Left lobe of liver (tissue), 2 donors: ENCODE measurements at regions not wholly inside any gene's neighbourhood (a gene's known extent, or its start where the extent isn't known, plus 50 kb on each side); places are given as distances from the start of the nearest gene placed in this dataset.
A peak's percentile ranks its signal among the peaks of the same experiment; 100 is the strongest.

ENCODE experiments used
- ATAC-seq: fragments of 200-7000 bp; cut with Tn5 transposase; one replicate; pipeline ENCODE4 v1.9.1; 2020; ENCODE audit warnings: mild to moderate bottlenecking, moderate library complexity
- DNase-seq: peaks from one replicate; pipeline ENCODE4 v3.0.0-alpha.2; 2020; ENCODE audit warnings: low spot score
- donor health status: DM: no; HTN: no; CAD: no; lungs with moderate emphysema.
- donor health status: DM: no; HTN: yes; CAD: no.

DNA sequence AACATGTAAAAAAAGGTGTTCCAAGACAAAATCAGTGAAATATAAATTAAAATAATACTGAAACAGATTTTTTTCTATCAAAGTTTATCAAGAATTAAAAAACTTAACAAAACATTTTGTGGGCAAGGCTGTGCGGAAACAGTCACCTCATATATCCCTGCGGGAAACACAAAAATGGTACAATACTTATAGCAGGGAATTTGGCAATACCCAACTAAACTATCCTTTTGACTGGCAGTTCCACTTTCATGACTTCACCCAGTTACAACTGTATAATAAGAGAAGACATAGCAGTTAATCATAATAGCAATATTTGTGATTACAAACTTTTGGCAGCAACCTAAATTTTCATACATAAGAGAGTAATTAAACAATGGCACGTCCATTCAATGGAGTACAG lies 121.5 kb upstream of the EGLN3 start:
- DNase-seq (no peak), ATAC-seq (no peak)

DNA sequence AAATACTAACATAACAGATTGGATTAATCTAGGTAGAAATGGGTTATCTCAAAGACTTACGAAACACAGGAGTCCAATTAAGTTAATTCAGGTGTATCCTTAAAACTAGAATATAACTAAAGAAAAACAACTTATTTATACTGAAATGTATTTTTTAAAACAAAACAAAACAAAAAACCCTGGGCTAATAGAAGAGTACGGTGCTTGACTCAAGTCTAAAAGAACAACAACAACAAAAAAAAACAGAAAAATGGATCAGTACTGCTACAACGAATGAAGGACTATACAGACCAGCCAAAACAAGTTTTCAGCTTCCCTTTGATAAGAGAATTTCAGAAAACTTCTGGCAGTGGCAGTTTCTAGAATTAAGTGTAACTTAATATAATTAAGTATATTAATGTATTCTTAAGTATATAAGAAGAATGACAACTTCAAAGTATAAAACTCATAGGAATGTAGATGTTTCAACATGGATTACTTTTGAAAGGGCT lies 120.1 kb upstream of the EGLN3 start:
- no peak for ATAC-seq
- no peak for DNase-seq

DNA sequence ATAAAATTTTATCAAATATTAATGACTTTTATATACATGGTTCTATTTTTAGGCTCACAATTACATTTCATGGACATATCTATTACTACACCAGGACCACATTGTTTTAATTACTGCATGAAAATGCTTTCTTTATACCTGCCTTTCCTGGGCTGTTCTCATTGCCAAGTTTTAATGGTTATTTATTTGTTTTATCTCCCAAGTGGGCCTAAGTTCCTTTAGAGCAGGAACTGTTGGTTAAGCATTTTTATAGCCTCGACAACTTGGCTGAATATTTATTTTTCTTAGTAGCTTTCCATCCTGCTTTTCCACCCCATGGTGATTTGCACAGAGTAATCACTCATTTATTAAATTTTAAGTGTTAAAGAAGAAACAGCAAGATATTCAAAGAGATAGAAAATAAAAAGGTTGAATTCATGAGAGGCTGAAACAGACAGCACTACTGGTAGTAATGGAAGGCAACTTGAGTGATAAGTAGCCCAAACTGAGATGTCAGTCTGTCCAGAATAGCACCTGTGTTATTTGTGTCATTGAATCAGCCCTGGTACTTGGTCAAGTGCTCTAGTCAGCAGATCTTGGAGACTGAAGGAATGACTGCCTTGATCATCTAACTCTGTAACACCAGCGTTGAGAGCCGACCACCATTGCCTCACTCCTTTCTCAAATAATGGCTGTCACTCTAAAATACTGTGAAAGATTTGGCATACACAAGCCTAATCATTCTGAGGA lies 119.1 kb upstream of the EGLN3 start:
- ATAC-seq = no peak
- no peak for DNase-seq

DNA sequence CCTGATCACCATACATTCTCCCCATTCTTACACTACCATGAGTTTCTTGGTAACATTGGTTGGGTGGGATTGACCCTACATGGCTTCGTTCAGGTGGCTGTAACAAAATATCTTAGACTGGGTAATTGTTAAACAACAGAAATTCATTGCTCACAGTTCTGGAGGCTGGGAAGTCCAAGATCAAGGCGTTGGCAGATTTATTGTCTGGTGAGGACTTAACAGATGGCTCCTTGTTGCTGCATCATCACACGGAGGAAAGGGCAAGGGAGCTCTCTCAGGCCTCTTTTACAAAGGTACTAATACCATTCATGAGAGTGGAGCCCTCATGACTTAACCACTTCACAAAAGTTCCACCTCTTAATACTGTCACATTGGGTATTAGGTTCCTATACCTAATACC lies 116.7 kb upstream of the EGLN3 start:
- DNase-seq (no peak), ATAC-seq (no peak)

DNA sequence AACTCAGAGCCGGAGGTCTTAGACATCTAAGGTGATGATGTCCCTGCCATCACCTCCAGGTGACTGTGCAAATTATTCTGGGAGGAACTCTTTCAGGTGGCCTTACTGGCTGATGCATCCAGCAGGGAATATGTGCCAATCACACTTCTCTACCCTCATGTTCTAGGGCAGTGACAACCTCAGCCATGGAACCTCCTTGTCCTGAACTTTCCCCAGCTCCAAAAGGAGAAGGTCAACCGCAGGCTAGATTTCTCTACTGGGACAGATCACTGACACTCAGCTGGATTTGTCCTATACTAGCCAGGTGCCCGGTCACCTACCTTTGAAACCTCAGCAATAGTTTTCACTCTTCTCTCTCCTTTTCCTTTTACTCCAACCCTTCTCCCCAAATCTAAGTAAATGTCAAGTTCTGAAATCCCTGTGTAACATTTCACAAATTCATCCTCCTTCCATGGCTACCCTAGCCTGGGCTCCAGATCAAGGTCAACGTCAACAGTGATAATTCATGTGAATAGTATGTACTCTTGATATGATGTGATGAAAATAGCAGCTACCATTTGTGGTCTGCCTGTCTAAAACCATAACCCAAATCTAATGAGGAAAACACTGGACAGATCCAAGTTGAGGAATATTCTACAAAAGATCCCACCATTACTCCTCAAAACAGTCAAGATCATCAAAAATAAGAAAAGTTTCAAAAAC lies 115.0 kb upstream of the EGLN3 start:
- DNase-seq (no peak), ATAC-seq (no peak)

DNA sequence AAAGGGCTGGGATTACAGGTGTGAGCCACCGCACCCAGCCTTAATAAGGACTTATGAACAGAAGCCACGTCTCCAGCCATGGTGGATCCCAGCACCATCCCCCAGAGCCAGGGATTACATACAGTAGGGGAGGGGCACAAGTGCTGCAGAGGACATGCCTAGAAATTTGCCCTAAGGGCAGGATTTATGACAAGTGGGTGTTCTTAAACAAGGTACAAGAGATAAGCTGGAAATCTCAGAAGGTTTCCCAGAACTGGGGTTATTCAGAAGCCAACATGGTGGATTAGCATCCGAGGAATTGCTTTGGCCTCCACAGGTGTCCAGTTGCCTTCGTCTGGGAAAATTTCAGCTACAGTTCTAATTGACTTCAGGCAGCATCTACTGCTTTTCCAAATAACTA lies 114.4 kb upstream of the EGLN3 start:
- ATAC-seq = no peak
- DNase-seq = no peak

DNA sequence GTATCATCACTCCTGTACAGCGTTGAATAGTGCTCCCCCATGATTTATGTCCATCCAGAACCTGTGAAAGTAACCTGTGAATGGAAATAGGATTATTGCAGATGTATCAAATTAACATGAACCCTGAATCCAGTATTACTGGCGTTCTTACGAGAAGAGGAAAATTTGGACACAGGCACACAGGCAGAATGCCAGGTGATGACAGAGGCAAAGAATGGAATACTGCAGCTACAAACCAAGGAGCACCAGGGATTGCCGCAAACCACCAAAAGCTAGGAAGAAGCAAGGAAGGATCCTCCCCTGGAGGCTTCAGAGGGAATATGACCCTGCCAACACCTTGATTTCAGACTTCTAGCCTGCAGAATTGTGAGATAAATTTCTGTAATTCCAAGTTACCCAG lies 113.5 kb upstream of the EGLN3 start:
- ATAC-seq = no peak
- no peak for DNase-seq

DNA sequence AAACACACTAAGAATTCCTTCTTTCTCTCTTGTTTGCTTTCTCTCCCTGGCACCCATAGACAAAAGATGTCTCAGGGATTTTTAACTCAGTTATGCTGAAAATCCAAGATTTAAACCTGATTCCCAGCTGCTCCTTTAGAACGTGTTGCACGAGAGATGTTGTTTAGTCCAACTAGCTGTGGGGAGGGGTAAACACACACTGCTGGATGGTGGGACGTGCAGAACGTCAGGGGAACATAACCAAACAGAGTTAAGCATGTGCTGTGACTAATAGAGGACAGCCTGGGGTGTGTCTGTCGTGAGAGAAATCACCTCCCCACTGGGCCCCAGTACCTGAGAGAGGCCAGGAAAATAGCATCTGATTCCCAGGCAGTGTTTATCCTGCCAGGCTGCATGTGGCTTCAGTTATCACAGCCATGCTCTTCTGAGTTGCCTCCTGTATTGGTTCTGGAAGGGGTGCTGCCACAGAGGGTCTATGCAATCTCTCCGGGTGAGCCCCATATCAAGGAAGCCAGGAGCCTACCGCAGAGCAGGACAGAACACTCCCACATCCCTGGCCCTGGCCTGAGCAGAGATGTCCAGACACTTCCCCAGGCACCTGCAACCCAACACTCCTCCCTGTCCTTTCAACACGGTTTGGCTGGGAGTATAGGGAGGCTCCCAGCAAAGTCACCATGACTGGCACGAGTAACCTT lies 112.7 kb upstream of the EGLN3 start:
- ATAC-seq (no peak), DNase-seq (no peak)

DNA sequence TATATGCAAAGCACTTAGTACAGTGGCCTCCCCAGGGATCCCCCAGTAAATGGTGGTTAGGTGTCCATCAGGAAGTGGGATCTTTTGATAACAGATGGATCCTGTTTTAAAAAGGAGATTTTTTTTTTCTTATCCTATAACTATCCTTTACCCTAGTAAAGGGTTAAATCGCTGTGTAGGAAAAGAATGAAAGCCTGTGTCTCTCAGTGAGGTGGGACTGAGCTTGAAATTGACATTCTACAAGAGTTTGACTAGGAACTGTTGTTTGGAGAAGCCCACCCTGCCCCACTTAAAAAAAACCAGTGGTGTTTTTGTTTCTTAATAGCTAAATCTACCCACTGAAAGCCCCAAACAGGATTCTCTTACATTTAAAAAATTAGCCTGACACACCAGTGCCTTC lies 112.2 kb upstream of the EGLN3 start:
- ATAC-seq = no peak
- no peak for DNase-seq

DNA sequence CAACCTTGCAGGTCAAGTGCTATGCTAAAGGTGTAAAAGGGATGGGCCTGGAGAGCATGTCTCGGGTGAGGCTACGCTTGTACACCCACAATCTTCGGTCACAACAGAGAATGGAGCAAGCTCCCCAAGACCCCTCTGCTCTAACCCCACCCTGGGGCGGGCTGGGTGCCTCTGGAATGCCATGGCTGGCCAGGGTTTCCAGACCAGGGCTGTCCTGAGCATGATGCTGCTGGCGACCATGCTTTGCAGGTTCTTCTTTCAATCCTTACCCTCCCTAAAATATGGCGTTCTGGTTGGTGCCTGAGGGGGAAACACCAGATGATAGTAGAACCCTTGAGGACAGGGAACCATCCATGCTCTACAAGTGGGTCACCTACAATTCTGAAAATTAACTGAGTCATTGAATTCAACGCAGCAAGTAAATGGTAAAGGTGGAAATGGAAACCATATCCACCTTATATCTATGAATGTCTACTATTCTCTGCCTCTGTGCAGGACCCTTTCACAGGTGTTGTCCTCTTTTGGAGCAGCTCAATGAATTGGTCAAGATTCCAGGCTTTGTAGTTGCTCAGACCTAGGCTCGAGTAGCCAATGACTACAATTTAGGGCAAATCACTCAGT lies 111.6 kb upstream of the EGLN3 start:
- ATAC-seq = no peak

DNA sequence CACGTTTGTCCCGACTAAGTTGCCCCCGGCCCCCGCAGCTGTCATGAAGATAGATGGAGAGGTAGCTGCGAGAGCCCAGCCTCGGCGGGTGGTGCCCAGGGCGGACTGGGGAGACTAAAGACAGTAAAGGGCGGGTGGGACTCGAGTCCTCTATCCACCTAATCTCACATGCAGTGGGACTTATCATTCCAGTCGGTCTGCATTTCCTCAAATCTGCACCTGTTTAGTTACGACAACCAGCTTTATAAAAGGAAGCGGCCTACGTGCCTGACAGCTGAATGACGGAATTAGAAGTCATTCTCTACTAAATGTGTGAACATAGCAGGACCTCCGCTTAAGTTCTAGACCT lies 109.8 kb upstream of the EGLN3 start:
- no peak for ATAC-seq

More for the DNA sequence above, 111.6 kb upstream of the EGLN3 start:
- no peak for DNase-seq

DNA sequence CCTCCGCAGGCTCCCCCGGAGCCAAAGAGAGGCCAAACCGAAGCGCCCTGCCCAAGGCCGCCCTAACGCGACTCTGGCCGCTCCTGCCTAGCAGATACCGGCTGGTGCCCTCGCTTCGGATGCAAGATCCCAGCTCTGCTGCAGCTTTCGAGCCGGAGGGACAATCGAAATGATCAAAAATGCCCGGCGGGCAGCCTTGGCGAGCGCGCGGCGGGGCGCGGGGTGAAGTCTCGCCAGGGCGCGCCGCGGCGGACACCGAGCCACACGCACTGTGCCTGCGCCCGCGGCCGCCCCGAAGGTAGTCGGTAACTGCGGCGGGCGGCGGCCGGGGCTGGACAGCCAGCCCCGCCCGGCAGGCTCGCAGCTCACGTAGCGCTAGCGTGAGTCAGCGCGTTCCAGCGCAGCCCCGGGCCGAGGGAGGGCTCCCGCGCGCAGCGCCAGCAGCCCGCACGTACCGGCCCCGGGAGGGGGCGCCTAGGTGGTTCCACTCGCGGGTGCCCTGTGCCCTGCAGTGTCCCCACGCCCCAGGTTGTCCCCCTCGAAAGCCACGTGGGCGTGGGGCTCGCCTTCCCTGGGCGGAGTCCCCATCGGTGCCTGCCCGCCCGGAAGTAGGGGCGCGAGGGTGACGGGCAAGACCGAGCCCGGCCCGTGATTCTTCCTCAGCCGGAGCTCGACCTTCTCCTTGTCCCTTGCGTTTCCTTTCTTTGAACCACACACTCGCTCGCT lies 109.2 kb upstream of the EGLN3 start:
- peak; percentile 95 for ATAC-seq
- peak; percentile 60 for DNase-seq

More for the DNA sequence above, 109.8 kb upstream of the EGLN3 start:
- no peak for DNase-seq

DNA sequence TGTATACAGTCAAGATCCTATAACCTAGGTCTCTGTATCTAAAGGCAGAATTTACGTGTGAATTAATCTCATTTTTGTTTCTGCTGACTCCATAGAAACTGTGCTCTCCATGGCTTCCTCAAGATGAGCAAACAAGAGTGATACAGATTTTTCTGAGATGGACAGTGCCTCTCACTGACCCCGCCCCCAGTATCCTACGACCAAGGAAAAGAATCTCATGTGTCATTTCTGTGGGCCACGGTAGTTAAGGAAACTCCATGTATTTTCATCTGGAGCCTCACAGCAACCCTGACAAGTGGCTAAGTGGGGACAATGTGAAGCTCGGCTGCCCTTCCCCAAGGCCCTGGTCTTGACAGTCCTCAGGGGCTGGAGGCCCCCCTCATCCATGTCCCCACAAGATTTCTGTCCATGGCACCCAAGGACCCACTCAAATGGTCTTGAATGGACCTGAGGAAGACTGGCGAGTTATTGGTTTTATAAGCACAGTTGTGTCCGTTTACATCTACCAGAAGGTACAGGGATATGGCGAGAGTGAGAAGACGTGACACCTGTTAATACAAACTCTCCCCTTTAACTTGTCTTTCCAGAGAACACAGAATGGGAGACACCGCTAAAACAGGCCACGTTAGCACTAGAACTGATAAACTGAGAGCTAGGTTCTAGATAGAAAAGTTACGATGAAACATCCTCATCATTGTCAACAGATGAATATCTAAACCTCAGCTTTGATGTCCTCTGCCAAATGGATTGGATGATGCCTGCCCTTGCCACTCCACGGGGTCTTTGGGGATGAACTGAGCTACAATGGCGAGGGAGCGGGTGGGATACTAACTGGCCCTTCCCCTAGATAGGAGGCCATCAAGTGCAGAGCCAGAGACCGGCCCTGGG lies 108.4 kb upstream of the EGLN3 start:
- no peak for DNase-seq
- ATAC-seq = no peak

DNA sequence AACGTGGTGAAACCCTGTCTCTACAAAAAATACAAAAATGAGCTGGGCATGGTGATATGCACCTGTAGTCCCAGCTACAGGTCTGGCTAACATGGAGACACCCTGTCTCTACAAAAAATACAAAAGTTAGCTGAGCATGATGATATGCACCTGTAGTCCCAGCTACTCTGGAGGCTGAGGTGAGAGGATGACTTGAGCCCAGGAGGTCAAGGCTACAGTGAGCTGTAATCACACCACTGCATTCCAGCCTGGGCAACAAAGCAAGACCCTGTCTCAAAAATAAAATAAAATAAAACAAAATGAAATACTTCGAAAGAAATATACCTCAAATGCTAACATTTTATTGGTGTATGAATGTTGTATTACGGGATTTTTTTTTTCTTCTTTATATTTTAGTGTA lies 107.6 kb upstream of the EGLN3 start:
- DNase-seq (no peak), ATAC-seq (no peak)

DNA sequence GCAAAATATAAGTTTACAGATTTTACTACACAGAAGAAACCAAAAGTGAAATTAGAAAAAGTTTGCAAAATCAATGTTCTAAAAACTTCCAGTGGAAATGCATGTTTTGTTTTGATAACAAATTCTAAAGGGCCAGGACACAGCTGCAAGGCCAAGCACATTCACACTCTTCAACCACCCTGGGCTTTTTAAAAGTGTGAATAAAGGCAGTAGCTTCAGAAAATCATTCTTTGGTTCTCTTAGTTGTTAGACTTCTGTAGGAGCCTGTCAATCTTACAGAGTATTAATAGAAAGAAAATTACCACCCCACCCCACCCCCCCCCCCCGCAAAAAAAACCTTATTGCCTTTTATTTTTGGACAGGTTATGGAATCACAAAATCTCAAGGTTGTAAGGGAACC lies 105.2 kb upstream of the EGLN3 start:
- no peak for ATAC-seq
- DNase-seq = no peak

DNA sequence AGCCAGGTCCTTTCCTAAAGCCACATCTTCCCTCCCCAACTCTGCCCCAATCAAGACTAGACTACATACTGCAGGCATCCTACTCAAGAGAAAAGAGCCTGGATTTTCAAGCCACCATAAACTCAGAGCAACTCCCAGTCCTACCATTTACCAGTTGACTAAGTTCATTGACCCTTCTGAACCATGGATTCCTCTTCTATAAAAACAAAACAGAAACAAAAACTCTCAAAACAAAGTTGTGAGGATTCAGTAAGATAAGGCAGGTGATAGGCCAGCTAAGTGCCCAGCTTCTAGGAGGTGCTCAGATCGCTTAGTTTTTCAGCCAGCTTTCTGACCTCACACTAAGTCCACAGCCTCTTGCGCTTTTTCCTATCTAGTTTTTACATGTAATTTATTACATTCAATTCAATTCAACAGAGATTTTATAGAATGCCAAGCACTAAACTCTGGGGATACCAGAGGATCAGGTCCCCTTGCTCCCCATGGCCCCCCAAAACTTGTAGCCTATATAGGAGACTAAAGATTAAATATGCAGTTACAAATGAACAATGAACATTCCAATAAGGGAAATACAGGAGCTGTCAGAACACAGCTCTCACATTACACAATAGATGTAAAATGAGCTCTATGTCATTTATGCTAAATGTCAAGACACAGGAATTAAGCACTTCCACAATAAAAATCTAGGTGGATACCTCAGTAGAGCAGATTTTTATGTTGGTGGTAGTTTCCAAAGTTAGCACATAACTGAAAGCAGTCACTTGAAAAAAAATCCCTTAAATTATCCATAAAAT lies 104.5 kb upstream of the EGLN3 start:
- DNase-seq = no peak
- no peak for ATAC-seq

DNA sequence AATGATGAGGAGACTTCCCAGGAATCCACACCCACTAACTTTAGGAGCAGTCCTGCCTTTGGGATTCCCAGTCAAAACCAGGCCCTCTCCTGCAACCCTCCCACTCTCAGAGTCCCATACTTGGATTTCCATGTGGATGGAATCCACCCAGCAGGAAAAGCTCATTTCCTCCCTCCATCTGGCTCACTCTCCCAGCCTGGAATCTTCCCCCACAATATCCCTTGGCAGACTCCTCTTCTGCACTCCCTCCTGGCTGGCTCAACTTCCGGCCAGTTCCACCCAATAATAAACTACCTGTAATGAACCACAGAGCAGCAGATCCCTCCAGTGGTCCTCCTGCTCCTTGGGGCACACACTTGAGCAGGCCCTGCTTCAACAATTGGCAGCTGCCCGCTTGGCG lies 102.8 kb upstream of the EGLN3 start:
- DNase-seq = no peak
- ATAC-seq = peak; percentile 38

DNA sequence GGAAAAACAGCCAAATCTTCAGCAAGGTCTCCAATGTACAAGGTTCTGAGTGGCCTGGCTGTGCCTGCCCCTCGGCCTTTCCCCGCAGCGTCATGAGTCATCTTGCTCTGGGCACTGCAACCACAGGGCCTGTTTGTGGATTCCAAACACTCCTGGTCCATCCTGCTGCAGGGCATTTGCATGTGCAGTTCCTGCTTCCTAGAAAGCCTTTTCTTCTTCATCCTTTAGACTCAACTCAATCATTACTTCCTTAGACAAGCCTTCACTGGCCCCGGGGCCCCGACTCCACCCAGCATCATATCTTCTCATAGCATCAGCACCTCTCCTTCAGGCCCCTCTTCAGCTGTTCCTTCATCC lies 101.8 kb upstream of the EGLN3 start:
- DNase-seq (no peak), ATAC-seq (no peak)

DNA sequence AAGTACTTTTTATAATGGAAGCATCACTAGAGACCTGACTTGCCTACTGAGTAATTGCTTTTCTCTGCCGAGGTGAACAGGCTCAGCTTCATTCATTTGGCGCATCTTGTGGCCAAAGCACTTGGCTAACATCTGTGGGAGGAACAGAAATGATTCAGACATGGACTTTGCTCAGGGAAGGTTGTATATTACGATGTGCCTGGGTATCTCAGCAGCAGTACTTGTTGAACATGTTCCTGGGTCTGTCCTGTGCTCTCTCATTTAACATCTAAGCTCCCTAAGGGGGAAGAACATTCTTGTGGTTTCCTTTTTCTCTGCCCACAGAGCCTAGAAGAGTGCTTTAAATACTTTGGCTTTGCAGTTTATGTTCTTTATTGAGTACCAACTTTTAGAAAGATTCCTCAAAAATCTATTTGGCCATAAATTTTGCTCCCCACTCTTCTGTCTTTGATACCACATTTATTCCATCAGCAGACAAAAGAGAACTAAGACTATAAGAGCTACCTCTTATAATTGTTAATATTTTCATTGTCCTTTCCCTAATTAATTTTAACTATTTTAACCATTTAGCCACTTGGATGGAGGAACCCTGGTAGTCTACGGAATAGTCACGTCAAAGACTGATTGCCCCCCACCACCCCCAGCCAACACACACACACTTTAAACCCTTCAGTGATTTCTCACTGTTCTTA lies 101.2 kb upstream of the EGLN3 start:
- no peak for ATAC-seq
- no peak for DNase-seq
